HG03442 (cell line): ENCODE measurements at regions not wholly inside any gene's neighbourhood (a gene's known extent, or its start where the extent isn't known, plus 50 kb on each side); places are given as distances from the start of the nearest gene placed in this dataset.

Experiments used
- ATAC-seq: cut with Tn5 transposase; IDR thresholded peaks from one replicate; pipeline ENCODE4 v1.9.1; 2021; ENCODE audit warnings: mild to moderate bottlenecking, moderate library complexity; ENCODE audit not compliant: unreplicated experiment

GRCh38 chr1:216925962-216926625, 202.9 kb upstream of the ESRRG start:
- ATAC-seq, result no peak

- no peak for ATAC-seq
Measured at GRCh38 chr1:216924732-216925131, 201.5 kb upstream of the ESRRG start.

- no peak for ATAC-seq
Measured at GRCh38 chr1:216923601-216924000, 200.4 kb upstream of the ESRRG start.

GRCh38 chr1:216922406-216922805, 199.2 kb upstream of the ESRRG start:
- no peak for ATAC-seq

GRCh38 chr1:216921866-216922265, 198.6 kb upstream of the ESRRG start:
- ATAC-seq, result no peak

GRCh38 chr1:216919060-216919970, 196.1 kb upstream of the ESRRG start:
- no peak for ATAC-seq

GRCh38 chr1:216916890-216917438, 193.7 kb upstream of the ESRRG start:
- ATAC-seq, result no peak

- no peak for ATAC-seq
Measured at GRCh38 chr1:216914974-216915373, 191.7 kb upstream of the ESRRG start.

GRCh38 chr1:216913976-216914375, 190.7 kb upstream of the ESRRG start:
- no peak for ATAC-seq

- ATAC-seq, result no peak
Measured at GRCh38 chr1:216910081-216910840, 187.0 kb upstream of the ESRRG start.

- ATAC-seq, result no peak
Measured at GRCh38 chr1:216908126-216908525, 184.9 kb upstream of the ESRRG start.

- no peak for ATAC-seq
Measured at GRCh38 chr1:216907100-216907499, 183.9 kb upstream of the ESRRG start.

- no peak for ATAC-seq
Measured at GRCh38 chr1:216905781-216906180, 182.6 kb upstream of the ESRRG start.

- no peak for ATAC-seq
Measured at GRCh38 chr1:216905137-216905536, 181.9 kb upstream of the ESRRG start.

GRCh38 chr1:216904471-216904870, 181.2 kb upstream of the ESRRG start:
- no peak for ATAC-seq

GRCh38 chr1:216903382-216903740, 180.1 kb upstream of the ESRRG start:
- no peak for ATAC-seq

- no peak for ATAC-seq
Measured at GRCh38 chr1:216902669-216903381, 179.6 kb upstream of the ESRRG start.

- ATAC-seq, result no peak
Measured at GRCh38 chr1:216900116-216900620, 176.9 kb upstream of the ESRRG start.

- ATAC-seq, result no peak
Measured at GRCh38 chr1:216898801-216899200, 175.6 kb upstream of the ESRRG start.

- no peak for ATAC-seq
Measured at GRCh38 chr1:216896146-216896545, 172.9 kb upstream of the ESRRG start.
